Lower leg skin (tissue), 4 donors: ENCODE measurements at regions not wholly inside any gene's neighbourhood (a gene's known extent, or its start where the extent isn't known, plus 50 kb on each side); places are given as distances from the start of the nearest gene placed in this dataset.

Experiments
- DNase-seq, 2 donors: peaks; one replicate each; pipeline ENCODE4 v3.0.0-alpha.2; 2019; ENCODE audit warnings: low spot score in 2 of 2
- H3K4me3 ChIP-seq: fragments of 200-600 bp; sonication (generic); 2 replicates; pipeline ENCODE4 v1.5.1; 2017; ENCODE audit warnings: mild to moderate bottlenecking, low read depth; ENCODE audit not compliant: poor library complexity, severe bottlenecking
- POLR2A ChIP-seq, 2 donors: fragments of 450-650 bp; IDR thresholded peaks; one replicate each; pipeline ENCODE4 v1.6.1; 2016 to 2017; ENCODE audit warnings: antibody characterized with exemption in 2 of 2, mild to moderate bottlenecking in 1 of 2, moderate library complexity in 1 of 2
- WGBS, 2 donors: methylation state at CpG; one replicate each; pipeline ENCODE4 v1.1.5; 2018; 5-methylcytosine and 5-hydroxymethylcytosine counted together
- intact Hi-C: fragments of 100-400 bp; cut with DNase I; formaldehyde crosslinking; loops from one replicate; pipeline ENCODE4 v1.15.0; 2023; ENCODE audit warnings: low total_unique reads
- TF ChIP-seq, protein P1 (sequence below), 3 donors: fragments of 450-650 bp; IDR thresholded peaks; one replicate each; pipeline ENCODE4 v1.5.1; 2016; ENCODE audit warnings: antibody characterized with exemption in 3 of 3, mild to moderate bottlenecking in 3 of 3, moderate library complexity in 2 of 3

DNA sequence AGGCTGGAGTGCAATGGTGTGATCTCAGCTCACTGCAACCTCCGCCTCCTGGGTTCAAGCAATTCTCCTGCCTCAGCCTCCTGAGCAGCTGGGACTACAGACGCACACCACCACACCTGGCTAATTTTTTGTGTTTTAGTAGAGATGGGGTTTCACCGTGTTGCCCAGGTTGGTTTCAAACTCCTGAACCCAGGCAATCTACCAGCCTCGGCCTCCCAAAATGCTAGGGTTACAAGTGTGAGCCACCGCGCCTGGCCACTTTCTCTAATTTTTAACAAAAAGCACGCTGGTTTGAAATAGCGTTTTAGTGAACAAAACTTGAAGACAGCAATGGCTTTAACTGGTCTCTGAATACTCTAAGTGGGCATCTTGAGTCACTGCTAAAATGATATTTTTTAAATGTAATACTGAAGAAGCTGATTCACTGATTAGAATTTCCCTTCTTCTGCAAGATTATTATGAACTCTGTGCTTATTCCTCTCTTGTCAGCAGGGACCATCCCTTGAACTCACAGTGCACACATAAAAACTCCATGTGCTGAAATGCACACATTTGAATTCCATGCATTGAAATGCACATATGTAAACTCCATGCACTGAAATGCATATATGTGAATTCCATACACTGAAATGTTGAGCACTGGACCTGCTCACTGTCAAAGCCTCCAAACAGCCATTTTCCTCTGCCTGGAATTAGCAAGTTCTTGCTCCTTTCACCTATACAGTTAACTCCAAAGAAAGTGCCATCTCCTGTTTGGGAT, 1411.5 kb upstream of the ACVR2A start:
- 92 to 96% methylated on average over 8 of the region's 8 CpGs for WGBS, 2 donors
- TF ChIP-seq, protein P1, sequence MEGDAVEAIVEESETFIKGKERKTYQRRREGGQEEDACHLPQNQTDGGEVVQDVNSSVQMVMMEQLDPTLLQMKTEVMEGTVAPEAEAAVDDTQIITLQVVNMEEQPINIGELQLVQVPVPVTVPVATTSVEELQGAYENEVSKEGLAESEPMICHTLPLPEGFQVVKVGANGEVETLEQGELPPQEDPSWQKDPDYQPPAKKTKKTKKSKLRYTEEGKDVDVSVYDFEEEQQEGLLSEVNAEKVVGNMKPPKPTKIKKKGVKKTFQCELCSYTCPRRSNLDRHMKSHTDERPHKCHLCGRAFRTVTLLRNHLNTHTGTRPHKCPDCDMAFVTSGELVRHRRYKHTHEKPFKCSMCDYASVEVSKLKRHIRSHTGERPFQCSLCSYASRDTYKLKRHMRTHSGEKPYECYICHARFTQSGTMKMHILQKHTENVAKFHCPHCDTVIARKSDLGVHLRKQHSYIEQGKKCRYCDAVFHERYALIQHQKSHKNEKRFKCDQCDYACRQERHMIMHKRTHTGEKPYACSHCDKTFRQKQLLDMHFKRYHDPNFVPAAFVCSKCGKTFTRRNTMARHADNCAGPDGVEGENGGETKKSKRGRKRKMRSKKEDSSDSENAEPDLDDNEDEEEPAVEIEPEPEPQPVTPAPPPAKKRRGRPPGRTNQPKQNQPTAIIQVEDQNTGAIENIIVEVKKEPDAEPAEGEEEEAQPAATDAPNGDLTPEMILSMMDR (IDR thresholded peaks at IDR 0.05), result no peak
- intact Hi-C loops, result no loop called here
- DNase-seq, result no peak
- no peak overlapping the region for H3K4me3 ChIP-seq

DNA sequence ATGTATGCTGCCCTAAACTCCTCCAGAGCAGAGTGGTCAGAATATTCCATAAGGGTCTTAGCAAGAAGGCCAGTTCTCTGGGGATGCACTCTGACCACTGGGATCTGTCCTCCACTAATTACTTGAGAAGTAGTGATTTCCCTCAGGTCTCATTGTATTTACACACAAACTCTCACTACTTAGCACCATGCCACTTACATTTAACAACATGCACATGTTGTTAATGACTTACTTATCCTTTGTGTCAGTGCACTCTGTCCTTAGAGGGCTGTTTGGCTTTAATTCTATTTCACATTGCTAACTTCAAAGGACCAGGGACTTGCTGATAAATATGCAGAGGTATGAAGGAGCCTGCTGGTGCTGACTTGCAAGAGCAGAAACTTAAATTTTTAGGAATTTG, 1415.5 kb upstream of the ACVR2A start:
- DNase-seq, result no peak
- TF ChIP-seq, protein P1 (IDR thresholded peaks at IDR 0.05), result no peak
- no peak for TF ChIP-seq POLR2A (IDR thresholded peaks at IDR 0.05)
- intact Hi-C loops, result no loop called here
- H3K4me3 ChIP-seq, result no peak overlapping the region

DNA sequence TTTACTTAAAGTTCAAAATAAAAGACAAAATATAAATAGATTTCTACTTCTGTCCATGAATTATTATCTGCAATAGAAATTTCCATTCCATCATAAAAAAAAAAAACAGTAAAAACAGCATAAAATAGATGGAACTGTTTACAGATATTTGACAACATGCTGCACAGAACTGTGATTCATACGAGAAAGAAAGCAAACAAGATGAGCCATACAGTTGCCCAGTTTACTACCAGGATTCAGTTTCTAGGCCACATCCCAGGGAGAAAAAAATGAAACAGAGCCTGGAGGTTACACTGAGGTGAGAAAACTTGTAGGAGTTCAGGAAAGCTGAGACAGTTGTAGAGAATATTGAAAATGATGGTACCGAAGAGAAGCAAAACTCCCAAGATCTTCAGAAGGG, 1426.9 kb upstream of the ACVR2A start:
- no peak overlapping the region for H3K4me3 ChIP-seq
- TF ChIP-seq, protein P1 (IDR thresholded peaks at IDR 0.05), result no peak
- no peak for TF ChIP-seq POLR2A (IDR thresholded peaks at IDR 0.05)
- 69 to 82% methylated on average over 2 of the region's 2 CpGs for WGBS, 2 donors
- DNase-seq, result no peak
- intact Hi-C loops, result no loop called here

DNA sequence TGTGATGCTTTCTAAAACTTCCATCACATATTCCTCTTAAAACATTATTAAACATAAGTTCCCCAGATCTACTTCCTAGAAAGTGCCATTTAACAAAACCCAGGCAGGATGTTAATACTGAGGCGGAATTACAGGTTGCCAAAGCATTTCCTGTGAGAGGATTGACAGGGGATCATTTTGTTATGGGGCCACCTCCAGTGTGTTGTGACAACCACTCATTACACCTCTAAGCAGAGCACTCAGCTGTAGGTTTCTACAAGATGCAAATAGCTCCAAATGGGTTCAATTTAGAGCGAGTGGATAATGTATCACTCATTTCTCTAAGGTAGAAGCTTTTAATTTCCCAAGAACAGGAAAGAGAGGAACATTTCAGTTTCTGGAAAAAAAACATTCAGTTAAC, 1429.5 kb upstream of the ACVR2A start:
- TF ChIP-seq, protein P1 (IDR thresholded peaks at IDR 0.05), result no peak
- TF ChIP-seq POLR2A (IDR thresholded peaks at IDR 0.05), result no peak
- H3K4me3 ChIP-seq, result no peak overlapping the region
- WGBS, 2 donors, result 74 to 80% methylated on average over 2 of the region's 2 CpGs
- no peak for DNase-seq
- intact Hi-C loops, result no loop called here

DNA sequence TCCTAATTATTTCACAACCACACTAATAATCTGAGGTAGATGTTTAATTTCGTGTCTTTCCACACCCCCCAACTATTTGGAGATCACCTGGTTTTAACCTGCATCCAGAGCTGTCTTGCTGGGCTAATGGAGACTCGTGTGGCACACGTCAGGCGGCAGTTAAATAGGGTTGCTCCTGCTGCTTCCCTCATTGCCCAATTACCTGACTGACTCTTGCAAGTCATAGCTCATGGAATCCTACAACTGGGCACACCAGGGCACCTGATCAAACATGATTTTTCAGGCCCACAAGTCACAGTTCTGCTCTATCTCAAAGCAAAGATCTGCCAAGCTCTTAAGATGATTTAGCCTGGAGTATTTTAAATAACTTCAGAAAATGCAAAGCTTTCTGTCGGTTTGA, 1430.4 kb upstream of the ACVR2A start:
- no peak overlapping the region for H3K4me3 ChIP-seq
- TF ChIP-seq, protein P1 (IDR thresholded peaks at IDR 0.05), result no peak
- no peak for TF ChIP-seq POLR2A (IDR thresholded peaks at IDR 0.05)
- no peak for DNase-seq
- intact Hi-C loops, result no loop called here
- 38 to 46% methylated on average over 5 of the region's 5 CpGs for WGBS, 2 donors

DNA sequence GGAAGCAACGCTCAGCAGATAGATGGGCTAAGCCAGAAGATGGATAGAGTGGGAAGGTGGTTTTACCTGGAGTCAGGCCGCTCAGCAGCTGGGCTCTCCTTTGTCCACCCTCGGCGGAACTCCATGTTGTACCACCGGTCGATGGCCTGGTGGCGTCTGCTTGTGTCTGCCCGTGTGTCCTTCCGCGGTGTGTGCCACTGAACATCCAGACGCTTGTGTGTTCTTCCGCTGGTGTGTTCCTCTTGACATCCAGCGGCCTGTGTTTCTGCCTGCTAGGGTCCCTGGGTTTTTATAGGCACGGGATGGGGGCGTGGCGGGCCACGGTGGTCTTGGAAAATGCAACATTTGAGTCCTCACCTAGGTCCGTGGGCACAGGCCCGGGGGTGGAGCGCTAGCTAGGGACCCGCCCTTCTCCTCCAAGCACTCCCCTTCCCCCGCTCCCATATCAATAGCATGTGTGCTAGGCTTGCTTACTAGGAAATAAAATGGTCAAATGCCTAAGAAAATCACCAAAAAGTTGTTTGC, 1431.7 kb upstream of the ACVR2A start:
- no peak for DNase-seq
- H3K4me3 ChIP-seq, result no peak overlapping the region
- 93 to 95% methylated on average over 22 of the region's 22 CpGs for WGBS, 2 donors
- intact Hi-C loops, result no loop called here
- TF ChIP-seq, protein P1 (IDR thresholded peaks at IDR 0.05), result no peak
- TF ChIP-seq POLR2A (IDR thresholded peaks at IDR 0.05), result no peak
